Epithelial cell of esophagus (primary cell): ENCODE measurements at regions not wholly inside any gene's neighbourhood (a gene's known extent, or its start where the extent isn't known, plus 50 kb on each side); places are given as distances from the start of the nearest gene placed in this dataset.
"Not testable (repeated sequence)": the region's sequence is repeated elsewhere in the genome, so short reads cannot be mapped to it uniquely, and the experiment has no call there.

Experiments
- DNase-seq: peaks from one replicate; pipeline ENCODE4 v3.0.0; 2010; ENCODE audit warnings: low read depth
- H3K4me3 ChIP-seq: 2 replicates; pipeline ENCODE4 v1.5.1; 2011; ENCODE audit warnings: mild to moderate bottlenecking, low read length, control low read depth
- TF ChIP-seq, protein P1 (sequence below): IDR thresholded peaks from 2 replicates; pipeline ENCODE4 v1.5.1; 2011; ENCODE audit warnings: low read depth, mild to moderate bottlenecking, low read length, control low read depth, inconsistent platforms; ENCODE audit not compliant: insufficient read depth; ENCODE audit errors: missing control alignments

DNA sequence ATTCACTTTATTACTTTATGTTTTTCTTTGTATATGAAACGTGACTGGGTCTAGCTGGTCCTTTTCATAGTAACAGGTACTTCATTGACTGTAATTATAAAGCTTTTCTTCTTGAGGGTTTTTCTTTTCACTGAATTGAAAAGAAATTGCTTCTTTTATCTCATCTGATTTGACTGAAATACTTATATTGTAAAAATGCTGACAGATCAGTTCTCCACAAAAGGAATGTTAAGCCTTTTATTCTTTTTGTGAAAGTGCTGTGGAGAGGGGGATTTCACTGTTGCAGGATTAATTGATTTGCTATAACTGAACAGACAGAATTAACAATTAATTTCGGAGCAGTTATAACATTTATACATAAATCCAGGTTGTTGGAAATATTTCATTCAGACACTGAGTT is 2043.6 kb upstream of the C9orf72 start:
- TF ChIP-seq, protein P1, sequence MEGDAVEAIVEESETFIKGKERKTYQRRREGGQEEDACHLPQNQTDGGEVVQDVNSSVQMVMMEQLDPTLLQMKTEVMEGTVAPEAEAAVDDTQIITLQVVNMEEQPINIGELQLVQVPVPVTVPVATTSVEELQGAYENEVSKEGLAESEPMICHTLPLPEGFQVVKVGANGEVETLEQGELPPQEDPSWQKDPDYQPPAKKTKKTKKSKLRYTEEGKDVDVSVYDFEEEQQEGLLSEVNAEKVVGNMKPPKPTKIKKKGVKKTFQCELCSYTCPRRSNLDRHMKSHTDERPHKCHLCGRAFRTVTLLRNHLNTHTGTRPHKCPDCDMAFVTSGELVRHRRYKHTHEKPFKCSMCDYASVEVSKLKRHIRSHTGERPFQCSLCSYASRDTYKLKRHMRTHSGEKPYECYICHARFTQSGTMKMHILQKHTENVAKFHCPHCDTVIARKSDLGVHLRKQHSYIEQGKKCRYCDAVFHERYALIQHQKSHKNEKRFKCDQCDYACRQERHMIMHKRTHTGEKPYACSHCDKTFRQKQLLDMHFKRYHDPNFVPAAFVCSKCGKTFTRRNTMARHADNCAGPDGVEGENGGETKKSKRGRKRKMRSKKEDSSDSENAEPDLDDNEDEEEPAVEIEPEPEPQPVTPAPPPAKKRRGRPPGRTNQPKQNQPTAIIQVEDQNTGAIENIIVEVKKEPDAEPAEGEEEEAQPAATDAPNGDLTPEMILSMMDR, result no peak
- no peak overlapping the region for H3K4me3 ChIP-seq
- no peak for DNase-seq

DNA sequence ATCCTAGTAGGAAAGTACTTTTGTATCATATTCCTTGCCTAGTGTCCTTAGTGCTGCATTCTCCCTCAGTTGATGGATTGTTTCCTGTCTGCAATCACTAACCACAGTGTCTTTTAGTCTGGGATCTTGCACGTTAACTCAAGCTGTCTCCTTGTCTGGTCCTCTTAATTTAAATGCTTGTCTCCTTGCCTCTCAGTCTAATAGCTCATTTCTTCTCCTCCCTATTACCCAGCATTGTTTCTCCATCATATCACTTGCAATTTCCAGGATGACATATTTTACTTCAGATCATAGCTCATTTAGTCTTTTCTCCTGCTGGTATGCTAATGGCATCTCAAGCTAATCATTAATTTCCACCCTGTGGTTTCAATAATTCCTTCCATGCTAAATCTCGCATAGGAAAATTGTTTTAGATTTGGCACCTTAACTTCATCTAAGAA is 2052.0 kb upstream of the C9orf72 start:
- no peak overlapping the region for H3K4me3 ChIP-seq
- no peak for DNase-seq
- TF ChIP-seq, protein P1, result no peak

DNA sequence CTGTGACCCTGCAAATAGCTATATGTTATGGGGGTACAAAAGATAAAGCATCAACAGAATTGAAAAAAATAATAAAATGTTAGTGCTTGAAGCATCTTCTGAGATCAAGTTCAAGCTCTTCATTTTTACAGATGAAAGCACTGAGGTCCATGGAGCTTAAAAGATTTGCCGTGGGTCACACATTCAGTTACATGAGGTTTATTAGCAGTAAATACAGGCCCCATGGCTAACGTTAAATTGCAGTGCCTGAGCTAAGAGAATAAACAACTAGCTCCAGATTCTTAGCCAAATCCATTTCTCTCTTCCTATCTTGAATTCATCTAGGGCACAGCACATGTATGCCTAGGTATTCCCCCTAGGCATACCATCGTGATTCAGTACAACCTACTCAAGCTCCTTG is 2052.7 kb upstream of the C9orf72 start:
- H3K4me3 ChIP-seq, result no peak overlapping the region
- no peak for DNase-seq
- TF ChIP-seq, protein P1, result no peak

DNA sequence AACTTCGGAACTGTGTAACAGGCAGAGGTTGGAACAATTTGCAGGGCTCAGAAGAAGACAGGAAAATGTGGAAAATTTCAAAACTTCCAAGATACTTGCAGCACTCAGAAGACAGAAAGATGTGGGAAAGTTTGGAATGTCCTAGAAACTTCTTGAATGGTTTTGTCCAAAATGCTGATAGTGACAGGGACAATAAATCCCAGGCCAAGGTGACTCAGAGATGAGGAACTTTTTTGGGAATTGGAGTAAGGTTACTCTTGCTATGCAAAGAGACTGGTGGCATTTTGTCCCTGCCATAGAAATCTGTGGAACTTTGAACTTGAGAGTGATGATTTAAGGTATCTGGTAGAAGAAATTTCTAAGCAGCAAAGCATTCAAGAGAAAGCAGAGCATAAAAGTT is 2055.6 kb upstream of the C9orf72 start:
- not testable (repeated sequence) for H3K4me3 ChIP-seq, DNase-seq

DNA sequence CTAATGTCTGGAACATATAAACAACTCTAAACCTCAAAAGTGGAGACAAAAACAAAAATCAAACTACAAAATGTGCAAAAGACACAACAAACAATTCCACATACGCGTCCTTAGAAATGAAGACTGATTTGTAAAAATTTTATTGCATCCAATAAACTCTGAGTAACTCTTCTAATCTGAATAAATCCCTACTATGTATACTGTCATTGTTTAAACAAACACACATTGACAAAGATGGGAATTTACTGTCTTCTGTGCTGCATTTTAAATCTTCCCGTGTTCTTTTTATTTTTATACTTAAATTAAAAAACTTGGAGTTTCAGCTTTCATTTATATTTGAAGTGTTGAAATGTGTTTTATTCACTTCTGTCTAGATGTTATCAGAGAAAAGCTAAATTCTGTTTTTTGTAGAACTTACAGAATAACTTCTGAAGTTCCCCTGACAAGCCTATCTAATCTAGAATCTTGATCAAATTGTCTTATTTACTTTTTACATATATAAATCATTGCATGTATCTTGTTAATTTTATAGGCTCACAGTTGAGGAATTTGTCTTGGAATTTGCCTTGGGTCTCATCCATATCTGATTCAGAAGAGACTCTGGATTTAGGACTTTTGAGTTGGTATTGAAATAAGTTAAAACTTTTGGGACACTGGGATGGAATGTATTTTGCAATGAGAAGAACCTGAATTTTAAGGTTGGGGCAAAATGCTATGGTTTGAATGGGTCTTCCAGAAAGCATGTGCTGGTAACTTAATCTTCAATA is 2064.4 kb upstream of the C9orf72 start:
- TF ChIP-seq, protein P1, result no peak
- DNase-seq, result no peak
- H3K4me3 ChIP-seq, result no peak overlapping the region

DNA sequence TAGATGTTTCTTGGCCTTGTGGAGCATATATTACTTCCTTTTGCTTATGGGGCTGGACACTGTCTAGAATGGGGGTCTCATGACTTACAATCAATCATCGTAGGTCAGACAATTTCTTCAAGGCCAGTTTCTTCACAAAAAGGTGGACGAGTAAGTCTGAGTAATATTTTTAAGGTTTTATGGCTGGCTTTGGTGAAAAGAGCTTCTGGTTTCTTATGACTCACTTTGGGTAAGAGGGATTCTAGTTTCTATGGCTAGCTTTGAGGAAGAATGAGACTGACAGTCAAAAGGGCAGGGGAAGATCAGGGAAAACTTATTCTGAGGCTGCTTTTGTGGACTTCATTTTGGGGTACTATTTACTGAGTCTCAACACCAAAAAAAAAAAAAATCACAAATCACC is 2067.2 kb upstream of the C9orf72 start:
- no peak for DNase-seq
- TF ChIP-seq, protein P1, result no peak
- no peak overlapping the region for H3K4me3 ChIP-seq

DNA sequence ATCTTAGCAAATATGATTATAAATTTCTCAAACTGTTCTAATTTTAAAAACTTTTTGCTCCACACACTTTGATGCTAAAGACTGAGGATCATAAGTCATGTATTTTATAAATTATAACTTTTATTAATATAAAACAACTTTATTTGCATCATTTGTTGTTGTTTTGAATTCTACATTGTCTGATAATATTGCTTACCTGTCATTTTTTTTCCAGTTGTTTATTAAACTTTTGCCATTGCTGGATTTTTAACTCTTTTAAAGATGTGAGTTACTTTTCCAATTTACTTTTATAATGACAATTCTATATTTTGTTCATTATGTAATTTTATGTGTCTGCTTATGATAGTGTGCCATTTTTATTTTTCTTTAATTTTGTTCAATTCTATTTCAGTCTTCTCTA is 2071.2 kb upstream of the C9orf72 start:
- DNase-seq, result no peak
- TF ChIP-seq, protein P1, result no peak
- no peak overlapping the region for H3K4me3 ChIP-seq

DNA sequence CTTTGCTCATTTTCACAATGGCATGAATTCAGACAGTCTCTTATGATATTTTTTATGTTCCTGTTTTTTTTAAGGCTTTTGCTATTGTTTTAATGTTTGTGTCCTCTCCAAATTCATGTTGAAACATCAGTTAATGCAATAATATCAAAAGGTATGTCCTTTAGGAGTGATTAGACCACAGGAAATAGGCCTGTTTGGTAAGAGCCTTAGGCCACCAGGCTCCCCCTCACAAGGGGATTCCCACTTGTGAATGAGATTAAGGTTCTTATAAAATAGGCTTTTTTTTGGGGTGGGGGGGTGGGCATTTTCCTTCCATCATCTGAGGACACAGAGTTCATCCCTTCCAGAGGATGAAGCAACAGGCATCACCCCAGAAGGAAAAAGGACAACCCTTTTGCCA is 2074.2 kb upstream of the C9orf72 start:
- no peak for DNase-seq
- no peak overlapping the region for H3K4me3 ChIP-seq
- TF ChIP-seq, protein P1, result no peak
